ENCODE measurements at regions not wholly inside any gene's neighbourhood (a gene's known extent, or its start where the extent isn't known, plus 50 kb on each side); places are given as distances from the start of the nearest gene placed in this dataset.
"Not testable (repeated sequence)": the region's sequence is repeated elsewhere in the genome, so short reads cannot be mapped to it uniquely, and the experiment has no call there.

GRCh38 chr9:103319979-103320378, 324.8 kb downstream of the CYLC2 start:
- Histone ChIP-seq H3K9me3 (ENCODE audit: control insufficient read depth, insufficient read depth, low read depth, low read length) (no peaks in the 10 kb centered on the region), H3K4me3 (ENCODE audit: low read depth, low read length) (no peak overlapping the region), H3K27ac (ENCODE audit: low read depth, low read length) (no peak overlapping the region), H3K9ac (ENCODE audit: low read length) (no peak overlapping the region), H3K4me1 (ENCODE audit: control insufficient read depth, insufficient read depth, low read length) (no peaks in the 10 kb centered on the region), H3K27me3 (ENCODE audit: control insufficient read depth, insufficient read depth, low read length) (no peaks in the 10 kb centered on the region), H3K36me3 (ENCODE audit: control insufficient read depth, insufficient read depth, low read length) (no peaks in the 10 kb centered on the region)

GRCh38 chr9:103323699-103324098, 328.6 kb downstream of the CYLC2 start:
- H3K4me1 ChIP-seq (ENCODE audit: control insufficient read depth, insufficient read depth, low read length): no peaks in the 10 kb centered on the region
- no peaks in the 10 kb centered on the region for H3K9me3 ChIP-seq (ENCODE audit: control insufficient read depth, insufficient read depth, low read depth, low read length)
- H3K36me3 ChIP-seq (ENCODE audit: control insufficient read depth, insufficient read depth, low read length): no peaks in the 10 kb centered on the region
- H3K4me3 ChIP-seq (ENCODE audit: low read depth, low read length): no peak overlapping the region
- no peak overlapping the region for H3K9ac ChIP-seq (ENCODE audit: low read length)
- no peak overlapping the region for H3K27ac ChIP-seq (ENCODE audit: low read depth, low read length)
- H3K27me3 ChIP-seq (ENCODE audit: control insufficient read depth, insufficient read depth, low read length): no peaks in the 10 kb centered on the region

- Histone ChIP-seq H3K9me3 (ENCODE audit: control insufficient read depth, insufficient read depth, low read depth, low read length) (no peaks in the 10 kb centered on the region), H3K27me3 (ENCODE audit: control insufficient read depth, insufficient read depth, low read length) (no peaks in the 10 kb centered on the region), H3K36me3 (ENCODE audit: control insufficient read depth, insufficient read depth, low read length) (no peaks in the 10 kb centered on the region), H3K4me3 (ENCODE audit: low read depth, low read length) (no peak overlapping the region), H3K4me1 (ENCODE audit: control insufficient read depth, insufficient read depth, low read length) (no peaks in the 10 kb centered on the region), H3K27ac (ENCODE audit: low read depth, low read length) (no peak overlapping the region), H3K9ac (ENCODE audit: low read length) (no peak overlapping the region)
Observed at GRCh38 chr9:103335461-103335860, 340.3 kb downstream of the CYLC2 start.

GRCh38 chr9:103355000-103355399, 359.9 kb downstream of the CYLC2 start:
- Histone ChIP-seq H3K9me3 (ENCODE audit: control insufficient read depth, insufficient read depth, low read depth, low read length) (0 out of 2 replicates have a peak, but pooled peaks cover 5% of the 10 kb centered on the region), H3K4me3 (ENCODE audit: low read depth, low read length) (no peak overlapping the region), H3K4me1 (ENCODE audit: control insufficient read depth, insufficient read depth, low read length) (no peaks in the 10 kb centered on the region), H3K9ac (ENCODE audit: low read length) (no peak overlapping the region), H3K27me3 (ENCODE audit: control insufficient read depth, insufficient read depth, low read length) (no peaks in the 10 kb centered on the region), H3K36me3 (ENCODE audit: control insufficient read depth, insufficient read depth, low read length) (no peaks in the 10 kb centered on the region), H3K27ac (ENCODE audit: low read depth, low read length) (no peak overlapping the region)

GRCh38 chr9:103357980-103358379, 362.8 kb downstream of the CYLC2 start:
- H3K9me3 ChIP-seq (ENCODE audit: control insufficient read depth, insufficient read depth, low read depth, low read length); H3K27me3 ChIP-seq (ENCODE audit: control insufficient read depth, insufficient read depth, low read length); H3K9ac ChIP-seq (ENCODE audit: low read length); H3K4me3 ChIP-seq (ENCODE audit: low read depth, low read length); H3K27ac ChIP-seq (ENCODE audit: low read depth, low read length); H3K36me3 ChIP-seq (ENCODE audit: control insufficient read depth, insufficient read depth, low read length); H3K4me1 ChIP-seq (ENCODE audit: control insufficient read depth, insufficient read depth, low read length): not testable (repeated sequence)

- Histone ChIP-seq H3K4me3 (ENCODE audit: low read depth, low read length) (no peak overlapping the region), H3K4me1 (ENCODE audit: control insufficient read depth, insufficient read depth, low read length) (no peaks in the 10 kb centered on the region), H3K9me3 (ENCODE audit: control insufficient read depth, insufficient read depth, low read depth, low read length) (no peaks in the 10 kb centered on the region), H3K9ac (ENCODE audit: low read length) (no peak overlapping the region), H3K36me3 (ENCODE audit: control insufficient read depth, insufficient read depth, low read length) (no peaks in the 10 kb centered on the region), H3K27ac (ENCODE audit: low read depth, low read length) (no peak overlapping the region), H3K27me3 (ENCODE audit: control insufficient read depth, insufficient read depth, low read length) (no peaks in the 10 kb centered on the region)
Observed at GRCh38 chr9:103361906-103362305, 366.8 kb downstream of the CYLC2 start.

- no peaks in the 10 kb centered on the region for H3K27me3 ChIP-seq (ENCODE audit: control insufficient read depth, insufficient read depth, low read length)
- no peak overlapping the region for H3K9ac ChIP-seq (ENCODE audit: low read length)
- no peaks in the 10 kb centered on the region for H3K9me3 ChIP-seq (ENCODE audit: control insufficient read depth, insufficient read depth, low read depth, low read length)
- no peaks in the 10 kb centered on the region for H3K4me1 ChIP-seq (ENCODE audit: control insufficient read depth, insufficient read depth, low read length)
- H3K4me3 ChIP-seq (ENCODE audit: low read depth, low read length): no peak overlapping the region
- no peaks in the 10 kb centered on the region for H3K36me3 ChIP-seq (ENCODE audit: control insufficient read depth, insufficient read depth, low read length)
- H3K27ac ChIP-seq (ENCODE audit: low read depth, low read length): no peak overlapping the region
Observed at GRCh38 chr9:103362986-103363385, 367.9 kb downstream of the CYLC2 start.

GRCh38 chr9:103364753-103365152, 369.6 kb downstream of the CYLC2 start:
- Histone ChIP-seq H3K4me3 (ENCODE audit: low read depth, low read length) (no peak overlapping the region), H3K4me1 (ENCODE audit: control insufficient read depth, insufficient read depth, low read length) (no peaks in the 10 kb centered on the region), H3K27ac (ENCODE audit: low read depth, low read length) (no peak overlapping the region), H3K36me3 (ENCODE audit: control insufficient read depth, insufficient read depth, low read length) (no peaks in the 10 kb centered on the region), H3K9me3 (ENCODE audit: control insufficient read depth, insufficient read depth, low read depth, low read length) (no peaks in the 10 kb centered on the region), H3K9ac (ENCODE audit: low read length) (no peak overlapping the region), H3K27me3 (ENCODE audit: control insufficient read depth, insufficient read depth, low read length) (no peaks in the 10 kb centered on the region)

GRCh38 chr9:103371152-103371551, 376.0 kb downstream of the CYLC2 start:
- no peak overlapping the region for H3K4me3 ChIP-seq (ENCODE audit: low read depth, low read length)
- no peaks in the 10 kb centered on the region for H3K27me3 ChIP-seq (ENCODE audit: control insufficient read depth, insufficient read depth, low read length)
- no peak overlapping the region for H3K9ac ChIP-seq (ENCODE audit: low read length)
- no peaks in the 10 kb centered on the region for H3K9me3 ChIP-seq (ENCODE audit: control insufficient read depth, insufficient read depth, low read depth, low read length)
- no peaks in the 10 kb centered on the region for H3K36me3 ChIP-seq (ENCODE audit: control insufficient read depth, insufficient read depth, low read length)
- H3K4me1 ChIP-seq (ENCODE audit: control insufficient read depth, insufficient read depth, low read length): no peaks in the 10 kb centered on the region
- no peak overlapping the region for H3K27ac ChIP-seq (ENCODE audit: low read depth, low read length)

- no peaks in the 10 kb centered on the region for H3K9me3 ChIP-seq (ENCODE audit: control insufficient read depth, insufficient read depth, low read depth, low read length)
Observed at GRCh38 chr9:103372828-103373227, 377.7 kb downstream of the CYLC2 start.

GRCh38 chr9:103377667-103378066, 382.5 kb downstream of the CYLC2 start:
- H3K27ac ChIP-seq (ENCODE audit: low read depth, low read length): no peak overlapping the region
- H3K9ac ChIP-seq (ENCODE audit: low read length): no peak overlapping the region
- H3K27me3 ChIP-seq (ENCODE audit: control insufficient read depth, insufficient read depth, low read length): no peaks in the 10 kb centered on the region
- H3K36me3 ChIP-seq (ENCODE audit: control insufficient read depth, insufficient read depth, low read length): no peaks in the 10 kb centered on the region
- H3K9me3 ChIP-seq (ENCODE audit: control insufficient read depth, insufficient read depth, low read depth, low read length): no peaks in the 10 kb centered on the region
- no peak overlapping the region for H3K4me3 ChIP-seq (ENCODE audit: low read depth, low read length)
- H3K4me1 ChIP-seq (ENCODE audit: control insufficient read depth, insufficient read depth, low read length): no peaks in the 10 kb centered on the region

More at GRCh38 chr9:103372828-103373227, 377.7 kb downstream of the CYLC2 start:
- Histone ChIP-seq H3K27ac (ENCODE audit: low read depth, low read length) (no peak overlapping the region), H3K4me1 (ENCODE audit: control insufficient read depth, insufficient read depth, low read length) (no peaks in the 10 kb centered on the region), H3K4me3 (ENCODE audit: low read depth, low read length) (no peak overlapping the region), H3K36me3 (ENCODE audit: control insufficient read depth, insufficient read depth, low read length) (no peaks in the 10 kb centered on the region), H3K27me3 (ENCODE audit: control insufficient read depth, insufficient read depth, low read length) (no peaks in the 10 kb centered on the region), H3K9ac (ENCODE audit: low read length) (no peak overlapping the region)

All from HUES6 (cell line).